HCT116 (cell line): ENCODE measurements at regions not wholly inside any gene's neighbourhood (a gene's known extent, or its start where the extent isn't known, plus 50 kb on each side); places are given as distances from the start of the nearest gene placed in this dataset.
"Not testable (repeated sequence)": the region's sequence is repeated elsewhere in the genome, so short reads cannot be mapped to it uniquely, and the experiment has no call there.

Experiments
- ATAC-seq: fragments of 200-7000 bp; cut with Tn5 transposase; 2 replicates; pipeline ENCODE4 v1.9.1; 2020; ENCODE audit warnings: mild to moderate bottlenecking, moderate library complexity
- BruUV-seq: library from RNA; stranded (reverse); fragments of 400-500 nt; replicated peaks from 2 replicates; lab custom pipeline; 2021; lab: Mats Ljungman, UMichigan
- CTCF ChIA-PET: fragments of 300-600 bp; sonication (Branson Sonifier 250); formaldehyde crosslinking; loops from one replicate; lab custom pipeline; 2021; ENCODE audit warnings: antibody characterized with exemption; lab: Charles Lee
- POLR2A ChIA-PET: fragments of 300-600, 350-600 bp; sonication (Branson Sonifier 250); formaldehyde crosslinking; loops from one replicate; lab custom pipeline; 2021; ENCODE audit warnings: antibody characterized with exemption; lab: Charles Lee
- RAD21 ChIA-PET, 2 experiments: fragments of 300-600 bp; sonication (Branson Sonifier 250); formaldehyde crosslinking; loops; one replicate each; lab custom pipeline; 2023; ENCODE audit warnings: low total read pairs in 2 of 2; ENCODE audit not compliant: uncharacterized antibody in 2 of 2, unreplicated experiment in 2 of 2, low non-redundant PET in 1 of 2; lab: Charles Lee
- DNase-seq: peaks from one replicate; pipeline ENCODE4 v3.0.0-alpha.2; 2010; ENCODE audit warnings: low read depth, low spot score
- H2AFZ ChIP-seq: fragments of 200-600 bp; shearing (Covaris generic), sonication (generic); 2 replicates; pipeline ENCODE4 v1.6.1; 2017; ENCODE audit warnings: low read depth, mixed run types, mixed read lengths, antibody characterized with exemption, low read length; ENCODE audit not compliant: poor library complexity, severe bottlenecking
- H3K27ac ChIP-seq: 2 replicates; pipeline ENCODE4 v1.5.1; 2012; ENCODE audit warnings: low read depth, low read length
- H3K27me3 ChIP-seq: fragments of 200-600 bp; sonication (generic); 2 replicates; pipeline ENCODE4 v1.6.1; 2016; ENCODE audit warnings: mixed run types, low read length, mixed read lengths; ENCODE audit not compliant: insufficient read depth
- H3K36me3 ChIP-seq, 2 experiments: fragments of 200-500 bp in 1 of 2; fragments of 200-600 bp in 1 of 2; sonication (Bioruptor generic) in 1 of 2; sonication (generic) in 1 of 2; 2 replicates each; pipeline versions ENCODE4 v1.5.1 to v1.6.1; 2014 to 2016; ENCODE audit warnings: low read length in 2 of 2, inconsistent platforms in 1 of 2, mixed read lengths in 1 of 2, mixed run types in 1 of 2; ENCODE audit not compliant: insufficient read depth in 2 of 2, control insufficient read depth in 1 of 2
- H3K4me1 ChIP-seq, 2 experiments: fragments of 200-600 bp in 1 of 2; sonication (generic) in 1 of 2; 2 replicates each; pipeline versions ENCODE4 v1.5.1 to v1.6.1; 2012 to 2017; ENCODE audit warnings: low read length in 2 of 2, inconsistent platforms in 1 of 2, mild to moderate bottlenecking in 1 of 2, mixed read lengths in 1 of 2, mixed run types in 1 of 2, moderate library complexity in 1 of 2; ENCODE audit not compliant: insufficient read depth in 2 of 2, control insufficient read depth in 1 of 2
- H3K4me2 ChIP-seq: fragments of 200-600 bp; sonication (generic); 2 replicates; pipeline ENCODE4 v1.6.1; 2017; ENCODE audit warnings: mixed run types, low read length, mixed read lengths
- H3K4me3 ChIP-seq, 2 experiments: fragments of 200-600 bp in 1 of 2; sonication (generic) in 1 of 2; replicated peaks in 1 of 2; 2 replicates each; pipeline ENCODE4 v1.5.1; 2011 to 2016; ENCODE audit warnings: low read length in 2 of 2, control low read depth in 1 of 2, low read depth in 1 of 2, mild to moderate bottlenecking in 1 of 2, mixed read lengths in 1 of 2, mixed run types in 1 of 2
- H3K79me2 ChIP-seq: fragments of 200-600 bp; sonication (generic); 2 replicates; pipeline ENCODE4 v1.6.1; 2017; ENCODE audit warnings: mild to moderate bottlenecking, mixed run types, low read length, moderate library complexity, mixed read lengths; ENCODE audit not compliant: insufficient read depth
- H3K9ac ChIP-seq: fragments of 200-600 bp; sonication (generic); 2 replicates; pipeline ENCODE4 v1.6.1; 2016; ENCODE audit warnings: low read length, mixed read lengths
- H3K9me2 ChIP-seq: fragments of 200-600 bp; sonication (generic), shearing (Covaris generic); 2 replicates; pipeline ENCODE4 v1.6.1; 2017; ENCODE audit warnings: mixed run types, mild to moderate bottlenecking, moderate library complexity; ENCODE audit not compliant: insufficient read depth
- H3K9me3 ChIP-seq, 2 experiments: fragments of 200-500 bp in 1 of 2; fragments of 200-600 bp in 1 of 2; sonication (Bioruptor generic) in 1 of 2; sonication (generic) in 1 of 2; 2 replicates each; pipeline ENCODE4 v1.6.1; 2014 to 2017; ENCODE audit warnings: low read length in 2 of 2, mixed read lengths in 2 of 2, inconsistent platforms in 1 of 2, low read depth in 1 of 2, mild to moderate bottlenecking in 1 of 2, mixed run types in 1 of 2, moderate library complexity in 1 of 2; ENCODE audit not compliant: control insufficient read depth in 1 of 2, insufficient read depth in 1 of 2
- H4K20me1 ChIP-seq: fragments of 200-600 bp; sonication (generic), shearing (Covaris generic); 2 replicates; pipeline ENCODE4 v1.6.1; 2017; ENCODE audit warnings: mixed run types, mild to moderate bottlenecking, moderate library complexity; ENCODE audit not compliant: insufficient read depth
- FOSL1 ChIP-seq: IDR thresholded peaks from 2 replicates; pipeline ENCODE4 v1.6.1; 2012; ENCODE audit warnings: low read depth
- SP1 ChIP-seq: IDR thresholded peaks from 2 replicates; pipeline ENCODE4 v1.6.1; 2012; ENCODE audit warnings: low read depth
- intact Hi-C: fragments of 100-400 bp; cut with micrococcal nuclease; formaldehyde crosslinking; loops from 2 replicates; pipeline ENCODE4 v1.10.0; 2022
- TF ChIP-seq, protein P1 (sequence below): IDR thresholded peaks from 2 replicates; pipeline ENCODE4 v1.6.1; 2011; ENCODE audit warnings: mild to moderate bottlenecking, low read length, moderate library complexity; ENCODE audit not compliant: insufficient replicate concordance; ENCODE audit errors: extremely low read depth
- TF ChIP-seq, protein P2 (sequence below): IDR thresholded peaks from 2 replicates; pipeline ENCODE4 v1.6.1; 2012

DNA sequence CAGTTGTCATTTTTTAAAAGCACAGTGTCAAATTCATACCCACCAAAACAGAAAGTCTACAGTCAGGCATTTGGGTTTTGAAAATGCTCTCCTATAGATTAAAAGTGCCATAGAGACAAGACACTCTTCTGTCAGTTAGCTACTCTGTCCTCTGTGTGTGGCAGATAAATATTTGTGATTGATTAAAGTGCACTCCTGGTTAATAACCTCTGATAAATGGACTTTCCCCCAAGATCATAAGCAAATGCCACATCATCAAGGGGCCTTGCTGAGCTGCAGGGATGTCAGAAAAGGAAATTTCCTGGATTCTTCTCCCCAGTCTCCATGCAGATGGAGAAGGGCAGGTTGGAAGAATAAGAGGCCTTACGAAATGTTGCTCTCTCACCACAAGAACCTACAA lies 1329.5 kb upstream of the TMEM132C start (continued):
- TF ChIP-seq, protein P1, sequence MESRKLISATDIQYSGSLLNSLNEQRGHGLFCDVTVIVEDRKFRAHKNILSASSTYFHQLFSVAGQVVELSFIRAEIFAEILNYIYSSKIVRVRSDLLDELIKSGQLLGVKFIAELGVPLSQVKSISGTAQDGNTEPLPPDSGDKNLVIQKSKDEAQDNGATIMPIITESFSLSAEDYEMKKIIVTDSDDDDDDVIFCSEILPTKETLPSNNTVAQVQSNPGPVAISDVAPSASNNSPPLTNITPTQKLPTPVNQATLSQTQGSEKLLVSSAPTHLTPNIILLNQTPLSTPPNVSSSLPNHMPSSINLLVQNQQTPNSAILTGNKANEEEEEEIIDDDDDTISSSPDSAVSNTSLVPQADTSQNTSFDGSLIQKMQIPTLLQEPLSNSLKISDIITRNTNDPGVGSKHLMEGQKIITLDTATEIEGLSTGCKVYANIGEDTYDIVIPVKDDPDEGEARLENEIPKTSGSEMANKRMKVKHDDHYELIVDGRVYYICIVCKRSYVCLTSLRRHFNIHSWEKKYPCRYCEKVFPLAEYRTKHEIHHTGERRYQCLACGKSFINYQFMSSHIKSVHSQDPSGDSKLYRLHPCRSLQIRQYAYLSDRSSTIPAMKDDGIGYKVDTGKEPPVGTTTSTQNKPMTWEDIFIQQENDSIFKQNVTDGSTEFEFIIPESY: no peak
- TF ChIP-seq, all 23 proteins: peak for 0

DNA sequence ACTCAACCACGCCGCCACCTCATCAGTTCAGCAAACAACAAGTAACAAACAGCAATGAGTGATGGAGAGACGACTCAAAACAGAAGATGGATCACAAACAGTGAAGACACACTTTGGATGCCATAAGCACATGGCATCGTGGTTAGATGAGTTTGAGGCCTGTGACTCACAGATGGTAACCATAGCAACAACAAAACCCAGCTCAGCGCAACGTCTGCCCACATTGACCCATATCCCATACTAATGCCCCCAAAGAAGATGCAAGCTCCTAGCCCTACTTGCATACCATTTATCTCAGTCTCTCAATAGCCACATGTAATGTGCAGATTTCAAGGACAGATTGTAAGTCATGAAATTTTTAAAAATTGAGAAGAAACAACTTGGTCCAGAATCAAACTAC lies 1322.3 kb upstream of the TMEM132C start:
- H3K4me3 ChIP-seq: no peak overlapping the region
- BruUV-seq: no TSS peak
- CTCF ChIA-PET: no interaction called here

DNA sequence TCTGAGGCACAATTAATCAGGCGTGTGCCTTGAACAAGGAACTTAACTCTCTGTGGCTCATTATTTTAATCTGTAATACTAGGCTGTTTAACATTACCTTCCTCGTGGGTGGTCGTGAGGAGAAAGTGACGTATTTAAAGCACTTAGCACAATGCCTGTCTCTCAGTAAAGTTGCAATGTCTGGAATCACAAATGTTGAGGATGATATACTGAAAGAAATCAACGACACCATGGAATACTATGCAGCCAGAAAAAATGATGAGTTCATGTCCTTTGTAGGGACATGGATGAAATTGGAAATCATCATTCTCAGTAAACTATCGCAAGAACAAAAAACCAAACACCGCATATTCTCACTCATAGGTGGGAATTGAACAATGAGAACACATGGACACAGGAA lies 1320.0 kb upstream of the TMEM132C start:
- H3K4me1 ChIP-seq, H3K27ac ChIP-seq, intact Hi-C loops, H4K20me1 ChIP-seq, H3K9me3 ChIP-seq, DNase-seq, ATAC-seq, CTCF ChIA-PET, H3K4me2 ChIP-seq, H2AFZ ChIP-seq, H3K36me3 ChIP-seq, POLR2A ChIA-PET, BruUV-seq, H3K9ac ChIP-seq, H3K9me2 ChIP-seq, RAD21 ChIA-PET, H3K79me2 ChIP-seq, H3K27me3 ChIP-seq, H3K4me3 ChIP-seq: not testable (repeated sequence)

More for the DNA sequence above, 1322.3 kb upstream of the TMEM132C start:
- H3K9me2 ChIP-seq: no peaks in the 10 kb centered on the region
- no peak overlapping the region for H3K4me2 ChIP-seq
- H3K27ac ChIP-seq: no peak overlapping the region
- no peaks in the 10 kb centered on the region for H3K9me3 ChIP-seq
- TF ChIP-seq SP1 (no peak), FOSL1 (no peak)
- TF ChIP-seq, protein P2, sequence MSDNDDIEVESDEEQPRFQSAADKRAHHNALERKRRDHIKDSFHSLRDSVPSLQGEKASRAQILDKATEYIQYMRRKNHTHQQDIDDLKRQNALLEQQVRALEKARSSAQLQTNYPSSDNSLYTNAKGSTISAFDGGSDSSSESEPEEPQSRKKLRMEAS: 0 out of 2 replicates have a peak, but pooled peaks have one; percentile 27
- TF ChIP-seq, all 23 proteins: peak for 1
- Histone ChIP-seq H3K4me1 (no peaks in the 10 kb centered on the region), H3K79me2 (no peaks in the 10 kb centered on the region), H4K20me1 (no peaks in the 10 kb centered on the region), H3K36me3 (no peaks in the 10 kb centered on the region), H2AFZ (no peak overlapping the region), H3K9ac (no peak overlapping the region), H3K27me3 (no peaks in the 10 kb centered on the region)
- RAD21 ChIA-PET: no interaction called here
- POLR2A ChIA-PET: no interaction called here
- DNase-seq (no peak), ATAC-seq (no peak)
- intact Hi-C loops: no loop called here
